ENCODE measurements at regions not wholly inside any gene's neighbourhood (a gene's known extent, or its start where the extent isn't known, plus 50 kb on each side); places are given as distances from the start of the nearest gene placed in this dataset.

DNA sequence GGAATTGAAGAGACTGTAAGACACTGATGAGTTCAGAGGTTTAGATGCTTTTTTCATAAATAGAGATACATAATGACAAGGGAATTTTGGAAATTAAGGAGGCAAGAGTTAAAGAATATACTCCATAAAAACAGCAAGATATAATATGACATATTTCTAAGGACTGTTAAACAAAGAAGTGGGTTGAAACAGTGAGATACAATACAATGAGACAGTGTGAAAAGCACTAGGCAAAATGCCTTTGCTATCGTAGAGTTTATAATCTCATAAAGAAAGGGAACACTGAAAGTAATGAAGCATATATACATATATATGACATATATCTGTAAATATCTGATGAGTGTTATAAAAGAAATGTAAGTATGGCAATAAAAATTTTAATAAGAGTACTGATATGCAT, 1496.2 kb downstream of the TECRL start:
- no peaks in the 10 kb centered on the region for H3K36me3 ChIP-seq (ENCODE audit: control insufficient read depth in 2 of 2, extremely low read depth in 1 of 2, insufficient read depth in 1 of 2, low read length in 1 of 2)
- no CpG with 5 or more reads among the region's 1 CpG for WGBS (ENCODE audit: insufficient coverage)
- ATAC-seq (replicated peaks in 1 of 4), result no peak
- Mint-ChIP-seq H3K9me3 (peaks cover 5 to 20% (median 7%) of the 10 kb centered on the region in 3 donors), H3K4me1 (no peaks in the 10 kb centered on the region), H3K4me3 (no peak overlapping the region), H3K27ac (no peak overlapping the region), H3K36me3 (no peaks in the 10 kb centered on the region), H3K27me3 (no peaks in the 10 kb centered on the region)
- ChIA-PET POLR2A (no interaction called here), CTCF (no interaction called here)
- no peaks in the 10 kb centered on the region for H3K9me3 ChIP-seq
- no peak overlapping the region for H3K27ac ChIP-seq (ENCODE audit: low read length)
- no peak for DNase-seq
- no peaks in the 10 kb centered on the region for H3K27me3 ChIP-seq (replicated peaks in 1 of 2; ENCODE audit: control insufficient read depth in 2 of 2, extremely low read depth in 1 of 2, insufficient read depth in 2 of 2, low read length in 1 of 2)
- no peak overlapping the region for H3K4me3 ChIP-seq (ENCODE audit: control insufficient read depth in 1 of 2, extremely low read depth in 1 of 2, low read length in 1 of 2)
- H3K4me1 ChIP-seq (ENCODE audit: control insufficient read depth in 1 of 2, extremely low read depth in 1 of 2, insufficient read depth in 2 of 2, low read length in 2 of 2), result no peaks in the 10 kb centered on the region

DNA sequence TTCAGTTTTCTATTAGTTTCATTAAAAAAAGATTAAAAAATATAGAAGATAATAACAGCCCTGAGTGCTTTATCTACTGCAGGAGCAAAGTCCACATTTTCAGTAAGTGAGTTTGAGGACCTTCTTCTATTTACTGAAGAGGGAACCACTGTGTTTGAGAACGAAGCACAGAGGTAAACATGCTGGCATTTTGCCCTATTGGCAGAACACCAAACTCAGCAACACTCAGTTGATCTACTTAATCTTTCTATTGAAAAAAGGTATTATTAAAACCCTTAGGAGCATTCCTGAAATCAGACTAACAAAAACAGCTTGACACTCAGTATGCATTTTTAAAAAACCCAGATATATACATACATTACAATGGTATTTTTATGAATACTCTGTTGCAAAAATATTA, 1496.7 kb downstream of the TECRL start:
- no peaks in the 10 kb centered on the region for H3K4me1 ChIP-seq (ENCODE audit: control insufficient read depth in 1 of 2, extremely low read depth in 1 of 2, insufficient read depth in 2 of 2, low read length in 2 of 2)
- no peaks in the 10 kb centered on the region for H3K36me3 ChIP-seq (ENCODE audit: control insufficient read depth in 2 of 2, extremely low read depth in 1 of 2, insufficient read depth in 1 of 2, low read length in 1 of 2)
- H3K4me3 ChIP-seq (ENCODE audit: control insufficient read depth in 1 of 2, extremely low read depth in 1 of 2, low read length in 1 of 2), result no peak overlapping the region
- H3K9me3 Mint-ChIP-seq, result peaks cover 5 to 20% (median 7%) of the 10 kb centered on the region in 3 donors
- H3K9me3 ChIP-seq, result no peaks in the 10 kb centered on the region
- H3K36me3 Mint-ChIP-seq, result no peaks in the 10 kb centered on the region
- no peak for ATAC-seq (replicated peaks in 1 of 4)
- H3K27ac Mint-ChIP-seq, result no peak overlapping the region
- H3K27me3 ChIP-seq (replicated peaks in 1 of 2; ENCODE audit: control insufficient read depth in 2 of 2, extremely low read depth in 1 of 2, insufficient read depth in 2 of 2, low read length in 1 of 2), result no peaks in the 10 kb centered on the region
- DNase-seq, result no peak
- H3K4me3 Mint-ChIP-seq, result no peak overlapping the region
- ChIA-PET POLR2A (no interaction called here), CTCF (no interaction called here)
- no peaks in the 10 kb centered on the region for H3K4me1 Mint-ChIP-seq
- no CpG with 5 or more reads among the region's 1 CpG for WGBS (ENCODE audit: insufficient coverage)
- H3K27ac ChIP-seq (ENCODE audit: low read length), result no peak overlapping the region
- H3K27me3 Mint-ChIP-seq, result no peaks in the 10 kb centered on the region

DNA sequence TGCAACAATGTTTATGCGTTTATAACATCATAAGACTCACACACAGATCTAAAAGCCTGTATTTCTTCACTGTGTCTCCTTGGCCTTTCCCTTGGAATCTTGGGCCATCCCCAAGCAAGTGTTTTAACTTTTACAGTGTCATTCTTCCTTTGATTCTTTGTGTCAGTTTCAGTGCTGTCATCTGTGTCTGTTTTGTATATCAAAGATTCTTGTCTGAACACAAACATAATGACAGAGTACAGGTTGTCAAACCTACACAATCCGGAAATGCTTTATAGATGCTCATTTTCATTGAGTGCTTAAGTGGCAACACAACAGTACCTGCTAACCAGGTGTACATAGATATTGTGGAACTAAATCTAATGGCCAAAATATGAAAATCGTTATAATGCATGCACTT, 1500.0 kb downstream of the TECRL start:
- Histone ChIP-seq H3K27me3 (replicated peaks in 1 of 2; ENCODE audit: control insufficient read depth in 2 of 2, extremely low read depth in 1 of 2, insufficient read depth in 2 of 2, low read length in 1 of 2) (no peaks in the 10 kb centered on the region), H3K27ac (ENCODE audit: low read length) (no peak overlapping the region), H3K9me3 (no peaks in the 10 kb centered on the region), H3K36me3 (ENCODE audit: control insufficient read depth in 2 of 2, extremely low read depth in 1 of 2, insufficient read depth in 1 of 2, low read length in 1 of 2) (no peaks in the 10 kb centered on the region), H3K4me3 (ENCODE audit: control insufficient read depth in 1 of 2, extremely low read depth in 1 of 2, low read length in 1 of 2) (no peak overlapping the region), H3K4me1 (ENCODE audit: control insufficient read depth in 1 of 2, extremely low read depth in 1 of 2, insufficient read depth in 2 of 2, low read length in 2 of 2) (no peaks in the 10 kb centered on the region)
- H3K4me3 Mint-ChIP-seq, result no peak overlapping the region
- no peaks in the 10 kb centered on the region for H3K4me1 Mint-ChIP-seq
- H3K9me3 Mint-ChIP-seq, result peaks cover 5 to 14% (median 7%) of the 10 kb centered on the region in 3 donors
- no peaks in the 10 kb centered on the region for H3K27me3 Mint-ChIP-seq
- POLR2A ChIA-PET, result no interaction called here
- no peaks in the 10 kb centered on the region for H3K36me3 Mint-ChIP-seq
- CTCF ChIA-PET, result no interaction called here
- no peak for DNase-seq
- 60% methylated on average over 1 of the region's 3 CpGs for WGBS (ENCODE audit: insufficient coverage)
- ATAC-seq (replicated peaks in 1 of 4), result no peak
- H3K27ac Mint-ChIP-seq, result no peak overlapping the region

DNA sequence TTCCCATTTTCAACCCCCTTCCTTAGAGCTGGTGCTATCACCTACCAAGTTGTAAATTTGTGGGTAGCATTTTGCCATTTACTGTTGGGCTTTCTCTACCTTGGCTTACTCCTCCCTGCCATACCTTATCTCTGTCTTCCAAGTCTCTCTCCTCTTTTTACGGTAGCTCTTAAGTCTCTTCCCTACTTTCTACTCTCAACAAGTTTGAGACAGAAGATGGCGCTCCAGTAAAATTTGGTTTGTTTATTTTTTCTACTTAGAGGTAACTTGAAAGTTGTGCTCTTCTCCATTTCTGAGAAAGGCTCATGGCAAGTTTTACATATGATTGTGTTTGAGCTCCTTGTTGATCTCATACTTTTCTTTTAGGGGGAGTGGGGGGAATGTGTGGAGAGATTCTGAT, 1508.1 kb downstream of the TECRL start:
- no peak for DNase-seq
- no peaks in the 10 kb centered on the region for H3K27me3 ChIP-seq (replicated peaks in 1 of 2; ENCODE audit: control insufficient read depth in 2 of 2, extremely low read depth in 1 of 2, insufficient read depth in 2 of 2, low read length in 1 of 2)
- POLR2A ChIA-PET, result interaction anchor here in 1 of 2 donors (0.7 kb wide), 1 partner anchor 1126 kb away, joined by 3 read pairs; no protein-coding TSS in a partner anchor
- no peak overlapping the region for H3K27ac Mint-ChIP-seq
- H3K4me1 Mint-ChIP-seq, result no peaks in the 10 kb centered on the region
- peaks cover 3% of the 10 kb centered on the region for H3K9me3 ChIP-seq
- H3K4me1 ChIP-seq (ENCODE audit: control insufficient read depth in 1 of 2, extremely low read depth in 1 of 2, insufficient read depth in 2 of 2, low read length in 2 of 2), result no peaks in the 10 kb centered on the region
- no peak overlapping the region for H3K4me3 Mint-ChIP-seq
- WGBS (ENCODE audit: insufficient coverage), result no CpG with 5 or more reads among the region's 2 CpGs
- no peaks in the 10 kb centered on the region for H3K36me3 ChIP-seq (ENCODE audit: control insufficient read depth in 2 of 2, extremely low read depth in 1 of 2, insufficient read depth in 1 of 2, low read length in 1 of 2)
- H3K27me3 Mint-ChIP-seq, result no peaks in the 10 kb centered on the region
- no peak for ATAC-seq (replicated peaks in 1 of 4)
- CTCF ChIA-PET, result no interaction called here
- no peak overlapping the region for H3K4me3 ChIP-seq (ENCODE audit: control insufficient read depth in 1 of 2, extremely low read depth in 1 of 2, low read length in 1 of 2)
- peaks cover 8 to 16% (median 10%) of the 10 kb centered on the region in 3 donors for H3K9me3 Mint-ChIP-seq
- no peak overlapping the region for H3K27ac ChIP-seq (ENCODE audit: low read length)
- no peaks in the 10 kb centered on the region for H3K36me3 Mint-ChIP-seq

DNA sequence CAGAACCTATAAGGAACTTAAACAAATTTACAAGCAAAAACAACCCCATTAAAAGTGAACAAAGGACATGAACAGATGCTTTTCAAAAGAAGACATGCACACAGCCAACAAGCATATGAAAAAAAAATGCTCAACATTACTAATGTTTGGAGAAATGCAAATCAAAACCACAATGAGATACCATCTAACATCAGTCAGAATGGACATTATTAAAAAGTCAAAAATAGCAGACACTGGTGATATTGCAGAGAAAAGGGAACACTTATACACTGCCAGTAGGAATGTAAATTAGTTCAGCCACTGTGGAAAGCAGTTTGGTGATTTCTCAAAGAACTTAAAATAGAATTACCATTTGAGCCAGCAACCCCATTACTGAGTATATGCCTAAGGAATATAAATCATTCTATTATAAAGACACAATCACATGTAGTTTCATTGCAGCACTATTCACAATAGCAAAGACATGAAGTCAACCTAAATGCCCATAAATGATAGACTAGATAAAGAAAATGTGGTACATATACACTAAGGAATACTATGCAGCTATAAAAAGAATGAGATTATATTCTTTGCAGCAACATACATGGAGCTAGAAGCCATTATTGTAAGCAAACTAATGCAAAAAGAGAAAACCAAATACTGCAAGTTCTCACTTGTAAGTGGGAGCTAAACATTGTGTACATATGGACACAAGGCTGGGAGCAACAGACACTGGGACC, 1509.4 kb downstream of the TECRL start:
- Histone ChIP-seq H3K9me3 (peaks cover 3% of the 10 kb centered on the region), H3K27ac (ENCODE audit: low read length) (no peak overlapping the region), H3K27me3 (replicated peaks in 1 of 2; ENCODE audit: control insufficient read depth in 2 of 2, extremely low read depth in 1 of 2, insufficient read depth in 2 of 2, low read length in 1 of 2) (no peaks in the 10 kb centered on the region), H3K4me3 (ENCODE audit: control insufficient read depth in 1 of 2, extremely low read depth in 1 of 2, low read length in 1 of 2) (no peak overlapping the region), H3K36me3 (ENCODE audit: control insufficient read depth in 2 of 2, extremely low read depth in 1 of 2, insufficient read depth in 1 of 2, low read length in 1 of 2) (no peaks in the 10 kb centered on the region), H3K4me1 (ENCODE audit: control insufficient read depth in 1 of 2, extremely low read depth in 1 of 2, insufficient read depth in 2 of 2, low read length in 2 of 2) (no peaks in the 10 kb centered on the region)
- Mint-ChIP-seq H3K36me3 (no peaks in the 10 kb centered on the region), H3K4me1 (no peaks in the 10 kb centered on the region), H3K9me3 (peaks cover 9 to 16% (median 15%) of the 10 kb centered on the region in 3 donors), H3K4me3 (no peak overlapping the region), H3K27me3 (no peaks in the 10 kb centered on the region), H3K27ac (no peak overlapping the region)
- no peak for DNase-seq
- ATAC-seq (replicated peaks in 1 of 4), result no peak
- ChIA-PET POLR2A (no interaction called here), CTCF (no interaction called here)

DNA sequence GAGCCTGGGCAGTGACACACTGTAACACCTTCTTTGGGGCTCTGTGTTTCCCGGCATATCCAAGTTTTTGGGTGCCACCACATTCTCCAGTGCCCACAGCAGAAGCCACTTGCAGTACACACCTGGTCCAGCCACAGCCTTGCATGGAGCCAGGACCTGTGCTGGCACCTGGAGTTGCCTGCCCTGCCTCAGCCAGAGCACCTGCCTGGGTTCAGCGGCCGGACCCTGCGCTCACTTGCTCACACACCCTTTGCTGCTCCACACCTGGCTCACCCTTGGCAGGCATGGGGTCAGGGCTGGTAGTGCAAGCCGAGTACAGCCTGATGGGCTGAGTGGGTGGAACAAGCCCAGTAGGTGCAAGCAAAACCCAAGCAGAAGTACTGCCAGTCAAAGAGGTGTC, 1511.1 kb downstream of the TECRL start:
- no peak overlapping the region for H3K4me3 ChIP-seq (ENCODE audit: control insufficient read depth in 1 of 2, extremely low read depth in 1 of 2, low read length in 1 of 2)
- CTCF ChIA-PET, result no interaction called here
- Mint-ChIP-seq H3K4me3 (no peak overlapping the region), H3K27me3 (no peaks in the 10 kb centered on the region), H3K4me1 (no peaks in the 10 kb centered on the region), H3K36me3 (no peaks in the 10 kb centered on the region), H3K27ac (no peak overlapping the region), H3K9me3 (peaks cover 12 to 19% (median 16%) of the 10 kb centered on the region in 3 donors)
- no peaks in the 10 kb centered on the region for H3K27me3 ChIP-seq (replicated peaks in 1 of 2; ENCODE audit: control insufficient read depth in 2 of 2, extremely low read depth in 1 of 2, insufficient read depth in 2 of 2, low read length in 1 of 2)
- H3K9me3 ChIP-seq, result peaks cover 3% of the 10 kb centered on the region
- POLR2A ChIA-PET, result no interaction called here
- H3K27ac ChIP-seq (ENCODE audit: low read length), result no peak overlapping the region
- DNase-seq, result no peak
- H3K4me1 ChIP-seq (ENCODE audit: control insufficient read depth in 1 of 2, extremely low read depth in 1 of 2, insufficient read depth in 2 of 2, low read length in 2 of 2), result no peaks in the 10 kb centered on the region
- no peak for ATAC-seq (replicated peaks in 1 of 4)
- WGBS (ENCODE audit: insufficient coverage), result 76% methylated on average over 2 of the region's 5 CpGs
- H3K36me3 ChIP-seq (ENCODE audit: control insufficient read depth in 2 of 2, extremely low read depth in 1 of 2, insufficient read depth in 1 of 2, low read length in 1 of 2), result no peaks in the 10 kb centered on the region

DNA sequence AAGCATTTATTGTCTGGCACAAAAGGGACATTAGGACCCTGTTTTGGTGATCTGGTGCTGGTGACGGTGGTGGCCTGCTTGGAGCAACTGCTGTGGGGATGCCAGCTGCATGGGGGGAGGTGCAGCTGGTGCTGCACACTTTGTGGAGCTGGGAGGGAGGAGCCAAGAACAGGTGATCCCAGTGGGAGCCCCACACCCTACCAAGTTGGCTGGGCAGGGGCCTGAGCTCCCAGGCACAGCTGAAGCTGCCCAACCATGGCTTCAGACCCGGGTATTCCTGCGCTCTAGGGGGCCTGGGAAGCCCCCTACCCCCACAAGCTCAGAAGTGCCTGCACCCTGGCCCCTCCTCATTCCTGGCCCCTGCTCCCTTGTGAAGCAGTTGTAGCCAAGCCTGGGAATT, 1512.5 kb downstream of the TECRL start:
- 70% methylated on average over 3 of the region's 3 CpGs for WGBS (ENCODE audit: insufficient coverage)
- Histone ChIP-seq H3K27ac (ENCODE audit: low read length) (no peak overlapping the region), H3K9me3 (peaks cover 3% of the 10 kb centered on the region), H3K4me1 (ENCODE audit: control insufficient read depth in 1 of 2, extremely low read depth in 1 of 2, insufficient read depth in 2 of 2, low read length in 2 of 2) (no peaks in the 10 kb centered on the region), H3K36me3 (ENCODE audit: control insufficient read depth in 2 of 2, extremely low read depth in 1 of 2, insufficient read depth in 1 of 2, low read length in 1 of 2) (no peaks in the 10 kb centered on the region), H3K27me3 (replicated peaks in 1 of 2; ENCODE audit: control insufficient read depth in 2 of 2, extremely low read depth in 1 of 2, insufficient read depth in 2 of 2, low read length in 1 of 2) (no peaks in the 10 kb centered on the region), H3K4me3 (ENCODE audit: control insufficient read depth in 1 of 2, extremely low read depth in 1 of 2, low read length in 1 of 2) (no peak overlapping the region)
- POLR2A ChIA-PET, result no interaction called here
- no peak overlapping the region for H3K27ac Mint-ChIP-seq
- ATAC-seq (replicated peaks in 1 of 4) (no peak), DNase-seq (no peak)
- CTCF ChIA-PET, result no interaction called here
- no peaks in the 10 kb centered on the region for H3K4me1 Mint-ChIP-seq
- no peak overlapping the region for H3K4me3 Mint-ChIP-seq
- no peaks in the 10 kb centered on the region for H3K36me3 Mint-ChIP-seq
- H3K27me3 Mint-ChIP-seq, result no peaks in the 10 kb centered on the region
- H3K9me3 Mint-ChIP-seq, result peaks cover 9 to 17% (median 9%) of the 10 kb centered on the region in 3 donors
